H9 (cell line): ENCODE measurements at regions not wholly inside any gene's neighbourhood (a gene's known extent, or its start where the extent isn't known, plus 50 kb on each side); places are given as distances from the start of the nearest gene placed in this dataset.
"Not testable (repeated sequence)": the region's sequence is repeated elsewhere in the genome, so short reads cannot be mapped to it uniquely, and the experiment has no call there.

Source experiments
- DNase-seq: peaks from one replicate; pipeline ENCODE4 v3.0.0-alpha.2; 2017
- H2AFZ ChIP-seq: one replicate; pipeline ENCODE4 v1.6.1; 2013; ENCODE audit warnings: mild to moderate bottlenecking, low read length, control low read depth, moderate library complexity
- H2AK5ac ChIP-seq: 2 replicates; pipeline ENCODE4 v1.6.1; 2013; ENCODE audit warnings: low read length, control low read depth, mixed read lengths; ENCODE audit not compliant: insufficient read length
- H2BK120ac ChIP-seq: one replicate; pipeline ENCODE4 v1.6.1; 2013; ENCODE audit warnings: low read depth, mild to moderate bottlenecking, low read length, control low read depth, inconsistent platforms; ENCODE audit not compliant: poor library complexity, severe bottlenecking
- H2BK12ac ChIP-seq: 2 replicates; pipeline ENCODE4 v1.6.1; 2013; ENCODE audit warnings: low read length, control low read depth, mixed read lengths, low read depth; ENCODE audit not compliant: insufficient read length
- H2BK15ac ChIP-seq: 2 replicates; pipeline ENCODE4 v1.6.1; 2013; ENCODE audit warnings: low read depth, low read length, control low read depth
- H2BK20ac ChIP-seq: one replicate; pipeline ENCODE4 v1.6.1; 2013; ENCODE audit warnings: low read depth, mild to moderate bottlenecking, low read length, control low read depth, inconsistent platforms; ENCODE audit not compliant: poor library complexity, severe bottlenecking
- H2BK5ac ChIP-seq: 2 replicates; pipeline ENCODE4 v1.6.1; 2013; ENCODE audit warnings: low read length, control low read depth, mixed read lengths; ENCODE audit not compliant: insufficient read length
- H3K14ac ChIP-seq: 2 replicates; pipeline ENCODE4 v1.6.1; 2013; ENCODE audit warnings: low read length, control low read depth; ENCODE audit not compliant: insufficient read depth
- H3K18ac ChIP-seq: 2 replicates; pipeline ENCODE4 v1.6.1; 2013; ENCODE audit warnings: low read depth, mild to moderate bottlenecking, mixed read lengths, low read length, control low read depth; ENCODE audit not compliant: insufficient read length
- H3K23ac ChIP-seq: 2 replicates; pipeline ENCODE4 v1.6.1; 2013; ENCODE audit warnings: low read length, control low read depth, mixed read lengths, low read depth; ENCODE audit not compliant: insufficient read length
- H3K23me2 ChIP-seq: 2 replicates; pipeline ENCODE4 v1.6.1; 2013; ENCODE audit warnings: low read depth, mild to moderate bottlenecking, mixed read lengths, low read length, control low read depth; ENCODE audit not compliant: insufficient read length, poor library complexity, severe bottlenecking
- H3K27ac ChIP-seq: 2 replicates; pipeline ENCODE4 v1.5.1; 2013; ENCODE audit warnings: low read length, control low read depth, mixed read lengths, low read depth; ENCODE audit not compliant: insufficient read length
- H3K27me3 ChIP-seq: 2 replicates; pipeline ENCODE4 v1.6.1; 2013; ENCODE audit warnings: low read length, control low read depth, inconsistent platforms; ENCODE audit not compliant: insufficient read depth
- H3K4ac ChIP-seq: 2 replicates; pipeline ENCODE4 v1.6.1; 2013; ENCODE audit warnings: low read depth, mild to moderate bottlenecking, control low read depth, inconsistent platforms, low read length, moderate library complexity
- H3K4me1 ChIP-seq: 2 replicates; pipeline ENCODE4 v1.6.1; 2013; ENCODE audit warnings: low read length, control low read depth, inconsistent platforms; ENCODE audit not compliant: insufficient read depth
- H3K4me2 ChIP-seq: 2 replicates; pipeline ENCODE4 v1.6.1; 2013; ENCODE audit warnings: low read length, control low read depth, mixed read lengths; ENCODE audit not compliant: insufficient read length, insufficient read depth
- H3K56ac ChIP-seq: 2 replicates; pipeline ENCODE4 v1.6.1; 2013; ENCODE audit warnings: low read depth, mild to moderate bottlenecking, mixed read lengths, low read length, control low read depth; ENCODE audit not compliant: insufficient read length
- H3K79me1 ChIP-seq: 2 replicates; pipeline ENCODE4 v1.6.1; 2013; ENCODE audit warnings: low read depth, mild to moderate bottlenecking, moderate library complexity, low read length, control low read depth, inconsistent platforms; ENCODE audit not compliant: insufficient read depth, poor library complexity, severe bottlenecking
- H3K79me2 ChIP-seq: 2 replicates; pipeline ENCODE4 v1.6.1; 2013; ENCODE audit warnings: low read length, control low read depth, inconsistent platforms; ENCODE audit not compliant: insufficient read depth
- H3K9ac ChIP-seq: 2 replicates; pipeline ENCODE4 v1.6.1; 2013; ENCODE audit warnings: low read length, control low read depth, mixed read lengths; ENCODE audit not compliant: insufficient read length; ENCODE audit errors: extremely low read depth
- H3K9me3 ChIP-seq: one replicate; pipeline ENCODE4 v1.6.1; 2013; ENCODE audit warnings: low read depth, low read length, inconsistent platforms; ENCODE audit not compliant: control insufficient read depth
- H3T11ph ChIP-seq: one replicate; pipeline ENCODE4 v1.6.1; 2013; ENCODE audit warnings: mild to moderate bottlenecking, low read length, control low read depth, inconsistent platforms
- H4K20me1 ChIP-seq: one replicate; pipeline ENCODE4 v1.6.1; 2013; ENCODE audit not compliant: control insufficient read depth, insufficient read length, insufficient read depth
- H4K5ac ChIP-seq: 2 replicates; pipeline ENCODE4 v1.6.1; 2013; ENCODE audit warnings: low read depth, mild to moderate bottlenecking, mixed read lengths, low read length, control low read depth; ENCODE audit not compliant: insufficient read length
- H4K8ac ChIP-seq: replicated peaks from 2 replicates; pipeline ENCODE4 v1.6.1; 2013; ENCODE audit warnings: low read length, control low read depth, mixed read lengths, low read depth; ENCODE audit not compliant: insufficient read length
- H4K91ac ChIP-seq: 2 replicates; pipeline ENCODE4 v1.6.1; 2013; ENCODE audit warnings: low read depth, mild to moderate bottlenecking, moderate library complexity, mixed read lengths, low read length, control low read depth; ENCODE audit not compliant: insufficient read length
- H3K27ac Mint-ChIP-seq, 3 experiments: 2 replicates in 2 of 3; 3 replicates in 1 of 3; pipeline ENCODE4 v1.8.0; 2020 to 2021; ENCODE audit warnings: mixed read lengths in 3 of 3, mild to moderate bottlenecking in 1 of 3, moderate library complexity in 1 of 3
- H3K27me3 Mint-ChIP-seq: 2 replicates; pipeline ENCODE4 v1.8.0; 2021; ENCODE audit warnings: low read depth, mild to moderate bottlenecking, moderate library complexity, mixed read lengths
- H3K36me3 Mint-ChIP-seq, 3 experiments: 2 replicates in 2 of 3; 3 replicates in 1 of 3; pipeline ENCODE4 v1.8.0; 2020 to 2021; ENCODE audit warnings: low read depth in 3 of 3, mixed read lengths in 3 of 3; ENCODE audit not compliant: insufficient read depth in 1 of 3
- H3K4me1 Mint-ChIP-seq, 2 experiments: 2 replicates each; pipeline ENCODE4 v1.8.0; 2020; ENCODE audit warnings: mixed read lengths in 2 of 2
- H3K4me3 Mint-ChIP-seq, 2 experiments: 2 replicates in 1 of 2; 3 replicates in 1 of 2; pipeline ENCODE4 v1.8.0; 2020 to 2021; ENCODE audit warnings: mild to moderate bottlenecking in 2 of 2, mixed read lengths in 2 of 2, moderate library complexity in 1 of 2
- H3K9me3 Mint-ChIP-seq, 2 experiments: 2 replicates in 1 of 2; 3 replicates in 1 of 2; pipeline ENCODE4 v1.8.0; 2020; ENCODE audit warnings: mild to moderate bottlenecking in 2 of 2, mixed read lengths in 2 of 2, moderate library complexity in 1 of 2
- WGBS: extraction: QIAGEN DNeasy Blood & Tissue Kit; methylation state at CpG from one replicate; pipeline ENCODE4 v1.1.7; 2013; ENCODE audit warnings: missing lambda C conversion rate, low lambda C conversion rate, mixed read lengths; ENCODE audit not compliant: insufficient read length; ENCODE audit errors: extremely low coverage; 5-methylcytosine and 5-hydroxymethylcytosine counted together
- TF ChIP-seq, protein P1 (sequence below): fragments of 200-600 bp; sonication (generic); conservative IDR thresholded peaks from 3 replicates; pipeline ENCODE4 v1.8.0; 2021; ENCODE audit warnings: antibody characterized with exemption, mild to moderate bottlenecking

GRCh38 chr13:54433493-54434206 is 1405.0 kb downstream of the OLFM4 start:
- no CpG with 5 or more reads among the region's 4 CpGs for WGBS
- H3K9me3 ChIP-seq, result no peaks in the 10 kb centered on the region
- no peak overlapping the region for H2BK120ac ChIP-seq

DNA sequence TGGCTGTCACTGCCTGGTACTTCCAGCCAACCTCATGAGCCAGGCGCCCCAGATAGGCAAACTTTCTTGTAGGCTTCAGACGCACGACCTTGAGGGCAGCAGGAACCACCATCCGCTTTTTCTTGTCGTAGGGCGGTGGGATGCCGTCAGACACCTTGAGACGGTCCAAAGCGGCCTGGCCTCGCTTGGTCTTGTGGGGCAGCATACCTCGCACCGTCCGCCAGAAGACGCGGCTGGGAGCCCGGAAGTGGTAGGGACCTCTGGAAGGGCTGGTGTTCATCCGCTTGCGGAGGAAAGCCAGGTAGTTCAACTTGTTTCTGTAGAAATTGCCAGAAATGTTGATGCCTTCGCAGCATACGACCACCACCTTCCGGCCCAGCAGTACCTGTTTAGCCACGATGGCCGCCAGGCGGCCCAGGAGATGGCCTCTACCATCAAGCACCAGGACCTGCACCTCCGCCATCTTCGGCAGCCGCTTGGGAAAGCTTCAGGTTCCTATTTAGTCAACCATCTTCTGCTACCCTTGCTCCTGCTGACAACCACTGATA is 1412.3 kb downstream of the OLFM4 start:
- WGBS, result no CpG with 5 or more reads among the region's 27 CpGs
- H3K23me2 ChIP-seq, result not testable (repeated sequence)

More at GRCh38 chr13:54433493-54434206, 1405.0 kb downstream of the OLFM4 start:
- Histone ChIP-seq H3K14ac (no peak overlapping the region), H4K20me1 (no peaks in the 10 kb centered on the region), H3T11ph (no peak overlapping the region), H3K4me2 (no peak overlapping the region), H3K18ac (no peak overlapping the region), H2BK20ac (no peak overlapping the region), H3K4me1 (no peaks in the 10 kb centered on the region), H4K91ac (no peak overlapping the region), H2BK15ac (no peak overlapping the region), H2BK12ac (no peak overlapping the region), H2AFZ (no peak overlapping the region), H3K27ac (no peak overlapping the region), H3K9ac (no peak overlapping the region), H2BK5ac (no peak overlapping the region), H3K23ac (no peak overlapping the region), H3K79me2 (no peaks in the 10 kb centered on the region), H4K8ac (no peak overlapping the region), H4K5ac (no peak overlapping the region), H2AK5ac (no peak overlapping the region), H3K4ac (no peak overlapping the region), H3K23me2 (no peaks in the 10 kb centered on the region), H3K27me3 (no peaks in the 10 kb centered on the region), H3K56ac (no peak overlapping the region), H3K79me1 (no peaks in the 10 kb centered on the region)
- Mint-ChIP-seq H3K4me3 (no peak overlapping the region), H3K9me3 (no peaks in the 10 kb centered on the region; a peak in 1 of 5 replicates), H3K27me3 (no peaks in the 10 kb centered on the region), H3K4me1 (no peaks in the 10 kb centered on the region; a peak in 1 of 4 replicates), H3K27ac (no peak overlapping the region), H3K36me3 (no peaks in the 10 kb centered on the region; a peak in 1 of 7 replicates)
- TF ChIP-seq, protein P1, sequence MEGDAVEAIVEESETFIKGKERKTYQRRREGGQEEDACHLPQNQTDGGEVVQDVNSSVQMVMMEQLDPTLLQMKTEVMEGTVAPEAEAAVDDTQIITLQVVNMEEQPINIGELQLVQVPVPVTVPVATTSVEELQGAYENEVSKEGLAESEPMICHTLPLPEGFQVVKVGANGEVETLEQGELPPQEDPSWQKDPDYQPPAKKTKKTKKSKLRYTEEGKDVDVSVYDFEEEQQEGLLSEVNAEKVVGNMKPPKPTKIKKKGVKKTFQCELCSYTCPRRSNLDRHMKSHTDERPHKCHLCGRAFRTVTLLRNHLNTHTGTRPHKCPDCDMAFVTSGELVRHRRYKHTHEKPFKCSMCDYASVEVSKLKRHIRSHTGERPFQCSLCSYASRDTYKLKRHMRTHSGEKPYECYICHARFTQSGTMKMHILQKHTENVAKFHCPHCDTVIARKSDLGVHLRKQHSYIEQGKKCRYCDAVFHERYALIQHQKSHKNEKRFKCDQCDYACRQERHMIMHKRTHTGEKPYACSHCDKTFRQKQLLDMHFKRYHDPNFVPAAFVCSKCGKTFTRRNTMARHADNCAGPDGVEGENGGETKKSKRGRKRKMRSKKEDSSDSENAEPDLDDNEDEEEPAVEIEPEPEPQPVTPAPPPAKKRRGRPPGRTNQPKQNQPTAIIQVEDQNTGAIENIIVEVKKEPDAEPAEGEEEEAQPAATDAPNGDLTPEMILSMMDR, result no peak
- no peak for DNase-seq

More for the DNA sequence above, 1412.3 kb downstream of the OLFM4 start:
- not testable (repeated sequence) for H3K9ac ChIP-seq, DNase-seq, H3K27me3 ChIP-seq, H3K4me1 Mint-ChIP-seq, H3K79me1 ChIP-seq, H3K18ac ChIP-seq, H3K14ac ChIP-seq, H3K27ac ChIP-seq, H2AFZ ChIP-seq, H3K4ac ChIP-seq, H4K8ac ChIP-seq, H4K91ac ChIP-seq, H3K9me3 ChIP-seq, H3K4me2 ChIP-seq, H4K5ac ChIP-seq, H2BK20ac ChIP-seq, H3K4me3 Mint-ChIP-seq, H3K23ac ChIP-seq, H3K4me1 ChIP-seq, H3T11ph ChIP-seq, H3K27ac Mint-ChIP-seq, H2BK5ac ChIP-seq, H3K27me3 Mint-ChIP-seq, H2BK15ac ChIP-seq, H3K56ac ChIP-seq, H2BK12ac ChIP-seq, H3K9me3 Mint-ChIP-seq, H2BK120ac ChIP-seq, H2AK5ac ChIP-seq, H3K36me3 Mint-ChIP-seq, H3K79me2 ChIP-seq, H4K20me1 ChIP-seq
